HG02610 (cell line): ENCODE measurements at regions not wholly inside any gene's neighbourhood (a gene's known extent, or its start where the extent isn't known, plus 50 kb on each side); places are given as distances from the start of the nearest gene placed in this dataset.

ENCODE experiments used
- ATAC-seq: cut with Tn5 transposase; IDR thresholded peaks from one replicate; pipeline ENCODE4 v1.9.1; 2021; ENCODE audit warnings: mild to moderate bottlenecking, moderate library complexity; ENCODE audit not compliant: unreplicated experiment

DNA sequence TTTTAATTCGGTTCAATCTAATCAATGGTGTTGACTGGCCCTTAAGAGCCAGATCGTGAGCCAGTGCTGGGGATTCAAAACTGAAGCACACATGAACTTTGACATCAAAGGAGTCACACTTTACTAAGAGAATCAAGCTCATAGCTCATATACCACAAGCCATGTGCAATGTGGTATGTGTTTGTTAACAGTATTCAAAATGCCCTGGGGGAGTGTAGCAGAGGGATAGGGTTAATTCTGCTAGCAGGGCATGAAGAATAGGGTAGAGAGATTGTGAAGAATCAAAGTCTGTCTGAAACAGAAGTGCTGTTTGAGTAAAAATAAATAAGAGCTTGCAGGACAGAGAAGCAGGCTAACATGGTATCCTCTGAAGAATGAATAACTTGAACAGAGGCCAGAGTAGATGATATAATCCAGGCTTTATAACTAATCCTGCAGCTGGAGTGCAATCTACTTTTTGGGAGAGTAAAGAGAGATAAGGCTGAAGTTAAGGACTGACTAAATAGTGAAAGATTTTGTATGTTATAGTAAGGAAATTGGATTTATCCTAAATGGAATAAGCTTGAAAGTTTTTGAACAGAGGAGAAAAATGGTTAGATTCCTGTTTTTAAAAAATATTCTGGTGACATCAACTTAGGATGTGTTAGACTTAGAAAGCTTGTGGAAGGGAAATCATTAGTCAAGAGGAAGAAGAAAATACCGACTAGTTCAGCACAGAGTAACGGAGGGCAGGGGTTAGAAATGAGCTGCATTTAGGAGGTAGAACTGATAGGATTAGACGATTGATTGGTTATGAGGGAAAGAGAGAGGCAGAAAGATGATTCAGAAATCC, 292.0 kb downstream of the NFKBIZ start:
- ATAC-seq = no peak

GRCh38 chr3:102141928-102142239, 292.6 kb downstream of the NFKBIZ start:
- no peak for ATAC-seq

- ATAC-seq = no peak
Measured at GRCh38 chr3:102142379-102143060, 292.3 kb upstream of the ZPLD1 start.

- no peak for ATAC-seq
Measured at GRCh38 chr3:102143536-102143935, 291.3 kb upstream of the ZPLD1 start.

DNA sequence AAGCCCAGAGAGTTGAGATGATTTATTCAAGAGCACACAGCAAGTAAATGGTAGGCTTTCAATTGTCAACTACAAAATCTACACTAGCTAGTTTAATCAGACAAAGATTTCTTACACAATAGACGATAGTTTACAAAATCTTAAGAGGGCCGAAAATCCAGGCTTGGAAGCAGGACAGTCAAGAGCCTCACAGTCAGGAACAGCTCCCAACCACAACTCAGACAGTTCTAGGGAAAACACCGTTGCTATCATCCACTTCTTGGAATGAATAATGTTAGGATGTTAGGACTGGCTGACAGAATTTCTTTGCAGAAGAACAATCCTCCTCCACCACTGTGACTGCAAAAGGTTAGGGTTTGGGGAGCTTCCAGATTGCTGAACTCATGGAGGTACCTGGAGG, 290.8 kb upstream of the ZPLD1 start:
- no peak for ATAC-seq

GRCh38 chr3:102148598-102149337, 286.0 kb upstream of the ZPLD1 start:
- ATAC-seq = no peak

DNA sequence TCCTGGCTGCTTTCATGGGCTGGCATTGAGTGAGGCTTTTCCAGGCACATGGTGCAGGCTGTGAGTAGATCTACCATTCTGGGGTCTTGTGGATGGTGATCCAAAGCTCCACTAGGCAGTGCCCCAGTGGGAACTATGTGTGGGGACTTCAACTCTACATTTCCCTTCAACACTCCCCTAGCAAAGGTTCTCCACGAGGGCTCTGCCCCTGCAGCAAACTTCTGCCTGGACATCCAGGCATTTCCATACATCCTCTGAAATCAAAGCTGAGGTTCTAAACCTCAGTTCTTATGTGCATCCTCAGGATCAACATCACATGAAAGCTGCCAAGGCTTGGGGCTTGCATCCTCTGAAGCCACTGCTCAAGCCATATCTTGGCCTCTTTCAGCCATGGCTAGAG, 282.9 kb upstream of the ZPLD1 start:
- no peak for ATAC-seq

DNA sequence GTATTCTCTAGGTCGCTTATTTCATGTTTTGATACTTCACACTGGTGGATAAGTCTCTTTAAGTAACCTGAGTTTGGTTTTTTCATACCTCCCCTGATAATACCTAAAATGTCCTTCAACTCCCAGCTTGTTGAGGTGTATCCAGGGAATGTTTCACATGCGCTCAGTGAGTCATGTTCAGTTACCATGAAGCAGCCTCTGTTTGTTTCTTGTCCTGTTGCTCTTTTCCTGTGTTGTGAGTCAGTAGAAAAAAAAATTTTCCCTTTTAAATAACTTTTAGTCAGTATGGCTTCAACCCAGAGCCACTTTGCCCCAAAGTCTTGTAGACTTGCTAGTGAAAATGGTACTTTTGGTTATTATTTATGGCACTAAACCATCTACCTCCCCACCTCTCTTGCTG, 278.4 kb upstream of the ZPLD1 start:
- no peak for ATAC-seq

DNA sequence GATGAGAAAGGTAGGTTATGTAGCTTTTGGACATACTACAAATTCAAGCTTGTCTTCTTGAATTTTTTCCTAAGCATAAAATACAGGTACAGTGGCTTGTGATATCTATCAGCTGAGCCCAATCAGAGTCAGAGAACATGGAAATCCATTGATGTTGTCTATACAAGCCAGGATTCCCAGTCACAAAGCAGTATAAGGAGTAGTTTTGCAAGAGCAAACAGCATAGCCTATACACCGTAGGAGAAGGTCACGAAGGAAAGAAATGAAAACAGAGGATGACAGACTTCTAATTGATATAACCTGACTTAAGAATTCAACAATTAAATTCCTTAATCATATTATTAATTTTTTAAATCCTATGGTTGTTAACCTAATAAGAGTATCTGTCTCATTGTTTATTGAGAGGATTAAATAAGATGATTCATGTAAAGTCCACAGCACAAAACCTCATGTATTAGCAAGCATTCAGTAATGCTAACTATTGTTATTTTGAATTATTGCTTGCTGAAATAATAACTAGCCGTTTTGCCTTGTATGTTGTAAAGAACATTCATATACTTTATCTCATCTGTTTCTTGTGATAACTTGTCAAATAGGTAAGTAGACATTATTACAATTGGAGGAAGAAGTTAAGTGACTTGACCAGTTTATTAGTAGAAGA, 276.6 kb upstream of the ZPLD1 start:
- ATAC-seq = no peak

DNA sequence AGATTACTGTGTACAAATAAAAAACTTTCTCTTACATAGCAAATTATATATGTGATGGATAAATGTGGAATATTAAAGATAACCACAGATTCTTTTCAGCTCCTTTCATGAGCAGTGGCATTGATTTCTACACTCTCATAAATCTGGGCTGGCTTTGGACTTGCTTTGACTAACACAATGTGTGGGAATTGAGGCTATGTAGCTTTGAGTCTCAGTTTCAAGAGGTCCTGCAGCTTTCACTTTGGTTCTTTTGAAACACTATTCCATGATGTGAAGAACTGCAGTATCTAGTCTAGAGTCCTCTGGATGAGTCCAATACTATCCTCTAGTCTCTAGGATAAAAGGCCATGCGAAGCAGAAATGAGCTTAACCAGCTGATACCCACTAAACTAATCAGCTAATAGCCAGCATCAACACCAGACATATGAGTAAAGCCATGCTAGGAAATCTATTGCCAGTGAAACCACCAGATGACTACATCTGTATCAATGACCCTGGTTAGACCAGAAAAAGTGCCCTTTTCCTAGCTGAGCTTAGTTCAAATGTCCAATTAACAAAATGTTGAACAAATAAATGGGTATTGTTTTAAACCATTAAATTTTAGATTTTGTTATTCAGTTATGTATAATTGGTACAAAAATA, 274.9 kb upstream of the ZPLD1 start:
- peak; percentile 56 for ATAC-seq

GRCh38 chr3:102161384-102162006, 273.3 kb upstream of the ZPLD1 start:
- ATAC-seq = no peak

GRCh38 chr3:102162251-102162650, 272.6 kb upstream of the ZPLD1 start:
- no peak for ATAC-seq

DNA sequence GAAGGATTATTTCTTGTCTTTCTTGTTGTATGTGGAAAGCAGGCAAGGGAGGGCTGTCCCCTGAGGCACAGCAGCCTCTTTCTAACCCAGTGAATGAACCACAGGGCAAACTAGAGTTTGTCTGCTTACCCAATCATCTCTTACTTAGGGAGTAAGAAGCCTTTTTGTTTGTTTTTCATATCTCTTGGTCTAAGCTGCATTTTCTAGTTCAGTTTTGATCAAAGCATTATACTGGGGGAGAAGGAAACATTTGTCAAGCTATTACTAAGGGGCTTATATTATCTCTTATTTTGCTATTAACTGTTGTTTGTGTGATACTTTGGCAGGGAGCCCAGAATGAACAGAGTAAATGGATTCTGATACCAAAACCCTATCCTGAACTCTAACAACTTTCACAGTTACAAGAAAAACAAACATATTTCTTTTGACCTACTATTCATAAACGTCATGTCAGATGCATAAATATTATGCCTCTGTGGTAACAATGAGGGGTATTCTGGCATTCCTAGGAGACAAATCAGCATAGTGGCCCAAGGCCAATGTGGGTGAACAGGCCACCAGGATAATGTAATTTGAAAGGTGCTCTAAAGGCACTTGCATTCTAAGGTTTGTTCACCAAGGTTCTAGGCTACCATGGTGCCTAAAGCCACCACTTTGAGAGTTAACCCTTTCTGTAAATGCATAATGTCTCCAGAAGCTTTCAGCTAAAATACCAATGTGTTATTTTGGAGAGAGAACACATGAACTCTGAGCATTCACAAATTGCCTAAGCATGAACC, 271.6 kb upstream of the ZPLD1 start:
- no peak for ATAC-seq

DNA sequence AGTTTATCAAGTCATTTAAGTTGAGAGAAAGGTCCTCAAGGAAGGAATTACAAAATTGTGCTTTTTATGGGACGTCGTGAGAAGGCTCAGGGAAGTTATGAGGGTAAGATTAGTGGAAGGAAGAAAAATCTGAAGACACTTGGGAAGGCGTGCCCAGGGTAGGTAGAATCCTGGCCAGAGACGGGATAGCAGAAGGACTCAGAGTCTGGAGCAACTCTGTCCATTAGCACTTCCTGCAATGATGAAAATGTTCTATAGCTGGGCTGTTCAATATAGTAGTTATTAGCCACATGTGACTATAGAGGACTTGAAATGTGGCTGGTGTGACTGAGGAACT, 271.0 kb upstream of the ZPLD1 start:
- no peak for ATAC-seq

DNA sequence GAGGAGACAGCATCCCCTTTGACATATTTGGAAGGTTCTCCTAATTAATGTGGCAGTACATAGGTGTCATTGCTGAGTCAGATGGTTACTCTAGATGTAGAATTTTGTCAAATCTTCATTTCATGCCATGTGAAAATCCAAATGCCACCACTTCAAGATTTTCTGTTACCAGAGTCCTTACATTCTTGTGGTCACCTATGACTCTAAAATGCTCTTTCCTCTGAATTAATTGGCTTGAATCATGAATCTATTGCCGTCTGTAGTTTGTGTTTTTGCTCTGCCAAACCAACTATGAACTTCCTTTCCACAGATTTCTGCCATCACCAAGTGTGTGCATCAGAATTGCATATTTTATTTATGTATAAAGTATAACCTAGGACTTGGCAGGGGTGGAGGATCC, 269.4 kb upstream of the ZPLD1 start:
- ATAC-seq = no peak

GRCh38 chr3:102169915-102170479, 264.8 kb upstream of the ZPLD1 start:
- ATAC-seq = no peak

GRCh38 chr3:102170545-102170944, 264.3 kb upstream of the ZPLD1 start:
- no peak for ATAC-seq

GRCh38 chr3:102174312-102174712, 260.5 kb upstream of the ZPLD1 start:
- ATAC-seq = no peak

- ATAC-seq = no peak
Measured at GRCh38 chr3:102174832-102175374, 259.9 kb upstream of the ZPLD1 start.
